Neural progenitor cell (in vitro differentiated cells): ENCODE measurements at regions not wholly inside any gene's neighbourhood (a gene's known extent, or its start where the extent isn't known, plus 50 kb on each side); places are given as distances from the start of the nearest gene placed in this dataset.

Source experiments
- DNase-seq: peaks from one replicate; pipeline ENCODE4 v3.0.0-alpha.2; 2016; ENCODE audit warnings: low spot score
- H2AFZ ChIP-seq: fragments of 200-600 bp; sonication (generic); replicated peaks from 2 replicates; pipeline ENCODE4 v1.6.1; 2016; ENCODE audit warnings: antibody characterized with exemption
- H3F3A ChIP-seq: fragments of 200-600 bp; sonication (generic); 2 replicates; pipeline ENCODE4 v1.6.1; 2016; ENCODE audit warnings: antibody characterized with exemption, low read depth
- H3K27ac ChIP-seq: fragments of 200-600 bp; sonication (generic); 2 replicates; pipeline ENCODE4 v1.5.1; 2016; ENCODE audit warnings: mild to moderate bottlenecking
- H3K27me3 ChIP-seq: fragments of 200-600 bp; sonication (generic); 2 replicates; pipeline ENCODE4 v1.6.1; 2016; ENCODE audit warnings: mild to moderate bottlenecking, moderate library complexity
- H3K36me3 ChIP-seq: fragments of 200-600 bp; sonication (generic); 2 replicates; pipeline ENCODE4 v1.5.1; 2016
- H3K4me1 ChIP-seq: fragments of 200-600 bp; sonication (generic); 2 replicates; pipeline ENCODE4 v1.6.1; 2016; ENCODE audit warnings: mixed run types
- H3K4me2 ChIP-seq: fragments of 200-600 bp; sonication (generic); 2 replicates; pipeline ENCODE4 v1.6.1; 2016
- H3K4me3 ChIP-seq: fragments of 200-600 bp; sonication (generic); 2 replicates; pipeline ENCODE4 v1.5.1; 2016
- H3K79me2 ChIP-seq: fragments of 200-600 bp; sonication (generic); 2 replicates; pipeline ENCODE4 v1.6.1; 2016; ENCODE audit warnings: low read depth
- H3K9ac ChIP-seq: fragments of 200-600 bp; sonication (generic); 2 replicates; pipeline ENCODE4 v1.6.1; 2016
- H3K9me3 ChIP-seq: fragments of 200-600 bp; sonication (generic); 2 replicates; pipeline ENCODE4 v1.5.1; 2016; ENCODE audit warnings: low read depth
- H4K20me1 ChIP-seq: fragments of 200-600 bp; sonication (generic); 2 replicates; pipeline ENCODE4 v1.6.1; 2016; ENCODE audit warnings: low read depth
- H3K27ac Mint-ChIP-seq: 3 replicates; pipeline ENCODE4 v1.8.0; 2021; ENCODE audit warnings: mixed read lengths
- H3K27me3 Mint-ChIP-seq: 2 replicates; pipeline ENCODE4 v1.8.0; 2022; ENCODE audit warnings: low read depth, mild to moderate bottlenecking, inconsistent platforms, moderate library complexity, mixed read lengths; ENCODE audit not compliant: insufficient read depth
- H3K36me3 Mint-ChIP-seq: 3 replicates; pipeline ENCODE4 v1.8.0; 2021; ENCODE audit warnings: mixed read lengths
- H3K4me1 Mint-ChIP-seq: 3 replicates; pipeline ENCODE4 v1.8.0; 2021; ENCODE audit warnings: mixed read lengths
- H3K4me3 Mint-ChIP-seq: 3 replicates; pipeline ENCODE4 v1.8.0; 2021; ENCODE audit warnings: mild to moderate bottlenecking, moderate library complexity, mixed read lengths
- H3K9me3 Mint-ChIP-seq: 3 replicates; pipeline ENCODE4 v1.8.0; 2020; ENCODE audit warnings: mixed read lengths
- EZH2 ChIP-seq: fragments of 200-600 bp; sonication (generic); IDR thresholded peaks from 2 replicates; pipeline ENCODE4 v1.6.1; 2017; ENCODE audit warnings: antibody characterized with exemption, mild to moderate bottlenecking, moderate library complexity
- EZH2phosphoT487 ChIP-seq: fragments of 200-600 bp; sonication (generic); IDR thresholded peaks from 2 replicates; pipeline ENCODE4 v1.6.1; 2017; ENCODE audit warnings: antibody characterized with exemption
- TF ChIP-seq, protein P1 (sequence below): fragments of 200-600 bp; sonication (generic); IDR thresholded peaks from 2 replicates; pipeline ENCODE4 v1.5.1; 2017; ENCODE audit warnings: antibody characterized with exemption, mild to moderate bottlenecking

DNA sequence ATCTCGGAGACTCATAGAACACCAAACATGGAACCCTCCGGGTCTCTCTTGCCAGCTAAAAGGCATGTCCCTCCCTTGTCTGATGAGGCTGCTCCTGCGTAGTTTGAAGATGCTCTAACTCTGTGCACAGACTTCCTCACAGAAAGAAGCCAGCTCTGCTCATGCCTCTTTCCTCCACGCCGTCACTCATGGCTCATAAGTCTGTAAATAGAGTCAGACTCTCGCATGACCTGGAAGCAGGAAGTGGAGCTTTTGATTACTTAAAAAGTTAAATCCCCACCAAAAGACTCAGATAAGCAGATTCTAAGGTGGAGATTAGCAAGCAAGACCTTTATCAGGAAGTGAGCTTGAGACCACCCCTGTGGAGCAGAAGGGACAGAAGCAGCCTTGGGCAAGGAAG is 171.6 kb downstream of the TRIM33 start:
- no peak overlapping the region for H2AFZ ChIP-seq
- Mint-ChIP-seq H3K36me3 (no peaks in the 10 kb centered on the region), H3K27me3 (peaks cover 2% of the 10 kb centered on the region), H3K4me1 (no peaks in the 10 kb centered on the region), H3K27ac (no peak overlapping the region), H3K9me3 (no peaks in the 10 kb centered on the region), H3K4me3 (no peak overlapping the region)
- no peak overlapping the region for H3K27ac ChIP-seq
- no peak overlapping the region for H3K4me2 ChIP-seq
- no peaks in the 10 kb centered on the region for H3F3A ChIP-seq
- H3K36me3 ChIP-seq = no peaks in the 10 kb centered on the region
- H3K9ac ChIP-seq = no peak overlapping the region
- H4K20me1 ChIP-seq = no peaks in the 10 kb centered on the region
- TF ChIP-seq, protein P1, sequence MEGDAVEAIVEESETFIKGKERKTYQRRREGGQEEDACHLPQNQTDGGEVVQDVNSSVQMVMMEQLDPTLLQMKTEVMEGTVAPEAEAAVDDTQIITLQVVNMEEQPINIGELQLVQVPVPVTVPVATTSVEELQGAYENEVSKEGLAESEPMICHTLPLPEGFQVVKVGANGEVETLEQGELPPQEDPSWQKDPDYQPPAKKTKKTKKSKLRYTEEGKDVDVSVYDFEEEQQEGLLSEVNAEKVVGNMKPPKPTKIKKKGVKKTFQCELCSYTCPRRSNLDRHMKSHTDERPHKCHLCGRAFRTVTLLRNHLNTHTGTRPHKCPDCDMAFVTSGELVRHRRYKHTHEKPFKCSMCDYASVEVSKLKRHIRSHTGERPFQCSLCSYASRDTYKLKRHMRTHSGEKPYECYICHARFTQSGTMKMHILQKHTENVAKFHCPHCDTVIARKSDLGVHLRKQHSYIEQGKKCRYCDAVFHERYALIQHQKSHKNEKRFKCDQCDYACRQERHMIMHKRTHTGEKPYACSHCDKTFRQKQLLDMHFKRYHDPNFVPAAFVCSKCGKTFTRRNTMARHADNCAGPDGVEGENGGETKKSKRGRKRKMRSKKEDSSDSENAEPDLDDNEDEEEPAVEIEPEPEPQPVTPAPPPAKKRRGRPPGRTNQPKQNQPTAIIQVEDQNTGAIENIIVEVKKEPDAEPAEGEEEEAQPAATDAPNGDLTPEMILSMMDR = no peak
- TF ChIP-seq EZH2phosphoT487 = no peak
- no peak for TF ChIP-seq EZH2
- H3K79me2 ChIP-seq = no peaks in the 10 kb centered on the region
- no peaks in the 10 kb centered on the region for H3K9me3 ChIP-seq
- no peak overlapping the region for H3K4me3 ChIP-seq
- no peak for DNase-seq
- no peaks in the 10 kb centered on the region for H3K4me1 ChIP-seq
- no peaks in the 10 kb centered on the region for H3K27me3 ChIP-seq

GRCh38 chr1:114338191-114338890 is 172.7 kb downstream of the TRIM33 start:
- Histone ChIP-seq H4K20me1 (no peaks in the 10 kb centered on the region), H3K4me1 (no peaks in the 10 kb centered on the region), H3K27ac (no peak overlapping the region), H3F3A (no peaks in the 10 kb centered on the region), H2AFZ (no peak overlapping the region), H3K36me3 (no peaks in the 10 kb centered on the region), H3K4me2 (no peak overlapping the region), H3K27me3 (no peaks in the 10 kb centered on the region), H3K4me3 (no peak overlapping the region), H3K79me2 (no peaks in the 10 kb centered on the region), H3K9ac (no peak overlapping the region), H3K9me3 (no peaks in the 10 kb centered on the region)
- H3K4me3 Mint-ChIP-seq = no peak overlapping the region
- DNase-seq = no peak
- H3K27ac Mint-ChIP-seq = no peak overlapping the region
- H3K4me1 Mint-ChIP-seq = no peaks in the 10 kb centered on the region
- TF ChIP-seq, protein P1 = no peak
- TF ChIP-seq EZH2phosphoT487 (no peak), EZH2 (no peak)
- no peaks in the 10 kb centered on the region for H3K9me3 Mint-ChIP-seq
- peaks cover 2% of the 10 kb centered on the region for H3K27me3 Mint-ChIP-seq
- H3K36me3 Mint-ChIP-seq = no peaks in the 10 kb centered on the region

- H2AFZ ChIP-seq = no peak overlapping the region
- H3K79me2 ChIP-seq = no peaks in the 10 kb centered on the region
- no peak overlapping the region for H3K4me3 ChIP-seq
- H3K9me3 Mint-ChIP-seq = no peaks in the 10 kb centered on the region
- H3K27ac Mint-ChIP-seq = no peak overlapping the region
- peaks cover 2% of the 10 kb centered on the region for H3K27me3 Mint-ChIP-seq
- H3K9ac ChIP-seq = no peak overlapping the region
- no peaks in the 10 kb centered on the region for H4K20me1 ChIP-seq
- no peak overlapping the region for H3K4me2 ChIP-seq
- DNase-seq = no peak
- TF ChIP-seq EZH2 (no peak), EZH2phosphoT487 (no peak)
- TF ChIP-seq, protein P1 = no peak
- no peaks in the 10 kb centered on the region for H3F3A ChIP-seq
- no peak overlapping the region for H3K4me3 Mint-ChIP-seq
- no peaks in the 10 kb centered on the region for H3K27me3 ChIP-seq
- no peaks in the 10 kb centered on the region for H3K4me1 ChIP-seq
- H3K36me3 Mint-ChIP-seq = no peaks in the 10 kb centered on the region
- no peaks in the 10 kb centered on the region for H3K4me1 Mint-ChIP-seq
- no peaks in the 10 kb centered on the region for H3K9me3 ChIP-seq
- H3K36me3 ChIP-seq = no peaks in the 10 kb centered on the region
- H3K27ac ChIP-seq = no peak overlapping the region
Observed at GRCh38 chr1:114337417-114337816, 173.6 kb downstream of the TRIM33 start.
